Heart left ventricle (tissue), 16 donors: ENCODE measurements at regions not wholly inside any gene's neighbourhood (a gene's known extent, or its start where the extent isn't known, plus 50 kb on each side); places are given as distances from the start of the nearest gene placed in this dataset.

Experiments
- ATAC-seq, 4 donors: fragments of 200-7000 bp; cut with Tn5 transposase; one replicate each; pipeline ENCODE4 v1.9.1; 2020 to 2022; ENCODE audit warnings: moderate library complexity in 4 of 4, mild to moderate bottlenecking in 3 of 4, moderate number of reproducible peaks in 1 of 4
- DNase-seq, 5 donors: peaks; one replicate each; pipeline ENCODE4 v3.0.0-alpha.2; 2020
- H3K27ac ChIP-seq, 12 donors: fragments of 200-600 bp; sonication (generic) in 4 of 12; one replicate each; pipeline versions ENCODE4 v1.5.0 to v1.8.0; 2016 to 2022; ENCODE audit warnings: mild to moderate bottlenecking in 2 of 12
- H3K27me3 ChIP-seq, 9 donors: fragments of 200-600 bp; sonication (generic) in 2 of 9; one replicate each; pipeline versions ENCODE4 v1.5.1 to v1.8.0; 2016 to 2022; ENCODE audit warnings: mild to moderate bottlenecking in 3 of 9
- H3K36me3 ChIP-seq, 9 donors: fragments of 200-600 bp; sonication (generic) in 2 of 9; one replicate each; pipeline versions ENCODE4 v1.5.0 to v1.8.0; 2018 to 2022; ENCODE audit warnings: mild to moderate bottlenecking in 2 of 9
- H3K4me1 ChIP-seq, 12 donors: fragments of 200-600 bp; sonication (generic) in 4 of 12; one replicate each; pipeline versions ENCODE4 v1.5.0 to v1.8.0; 2016 to 2022; ENCODE audit warnings: mild to moderate bottlenecking in 3 of 12
- H3K4me3 ChIP-seq, 12 donors: fragments of 200-600 bp; sonication (generic) in 4 of 12; one replicate each; pipeline versions ENCODE4 v1.5.0 to v1.8.0; 2017 to 2022; ENCODE audit warnings: mild to moderate bottlenecking in 9 of 12, moderate library complexity in 4 of 12
- H3K9me3 ChIP-seq, 12 donors: fragments of 200-600 bp; sonication (generic) in 4 of 12; one replicate each; pipeline versions ENCODE4 v1.5.0 to v1.8.0; 2016 to 2022; ENCODE audit warnings: mild to moderate bottlenecking in 1 of 12
- CTCF ChIP-seq, 12 donors: fragments of 200-600 bp; sonication (generic) in 4 of 12; IDR thresholded peaks; one replicate each; pipeline versions ENCODE4 v1.5.0 to v1.8.0; 2018 to 2022; ENCODE audit warnings: antibody characterized with exemption in 12 of 12, mild to moderate bottlenecking in 5 of 12
- POLR2A ChIP-seq, 2 donors: fragments of 450-650 bp; IDR thresholded peaks; one replicate each; pipeline ENCODE4 v1.6.1; 2017; ENCODE audit warnings: antibody characterized with exemption in 2 of 2, mild to moderate bottlenecking in 2 of 2, moderate library complexity in 2 of 2
- WGBS, 4 donors: extraction: QIAGEN DNeasy Blood & Tissue Kit in 2 of 4; methylation state at CpG; one replicate each; pipeline versions ENCODE4 v1.1.5 to v1.1.7; 2013 to 2018; 5-methylcytosine and 5-hydroxymethylcytosine counted together
- intact Hi-C, 10 donors: fragments of 100-400 bp; cut with DNase I; formaldehyde crosslinking; loops; one replicate each; pipeline versions ENCODE4 v1.11.1 to v1.14.2; 2022
- donor health status: ischemic (EF 13 %, LVEDD 7.1; RV severe dilation, severe dysfunction).
- donor health status: healthy with polysubstance abuse.
- donor health status: DM: no; HTN: yes; CAD: no.
- donor health status: DM: no; HTN: no; CAD: no.
- donor health status: ischemic (EF 25% LVEDD 6.9; RV normal size, moderate dysfunction).
- donor health status: ischemic (EF 25% LVEDD 5.7; RV mildly dilated, moderate dysfunction).
- donor health status: healthy.
- donor health status: DM: yes; HTN: yes; CAD: no.
- donor health status: ischemic (EF 35%, LVEDD 5.7; RV mildly dilated, moderate dysfunction).
- donor health status: nonischemic (EF 11% LVEDD 7.7; RV severe dilation, severe dysfunction).
- donor health status: DM: yes; HTN: yes; CAD: no.
- donor health status: PGD.
- donor health status: ischemic (EF 29% LVEDD 5.4; RV normal size, mild dysfunction).
- donor health status: nonischemic (EF 23%, LVEDD 6.1; RV moderate dilation, normal function).

- ATAC-seq (peak in 1 of 4 donors; percentile 18), DNase-seq (peak in 2 of 5 donors; percentile 28 to 45)
- Histone ChIP-seq H3K36me3 (no peaks in the 10 kb centered on the region), H3K27ac (peak overlapping the region in 3 of 12 donors; percentile 31 to 52 (median 36)), H3K27me3 (no peaks in the 10 kb centered on the region), H3K4me1 (peaks cover 0 to 44% (median 10%) of the 10 kb centered on the region in 12 donors), H3K4me3 (no peak overlapping the region), H3K9me3 (no peaks in the 10 kb centered on the region)
- intact Hi-C loops: loop anchor here in 4 of 10 donors (5.0 to 10.0 kb wide), 5 partner anchors 101 to 391 kb away; no protein-coding TSS in a partner anchor
- no peak for TF ChIP-seq CTCF (IDR thresholded peaks at IDR 0.05)
- no peak for TF ChIP-seq POLR2A (IDR thresholded peaks at IDR 0.05)
- WGBS, 4 donors: 77 to 85% (median 81%) methylated on average over 5 of the region's 5 CpGs
These were observed 154.5 kb upstream of the CCDC68 start for GRCh38 chr18:55113800-55114199.

- intact Hi-C loops: loop anchor here in 4 of 10 donors (5.0 to 10.0 kb wide), 5 partner anchors 104 to 394 kb away; no protein-coding TSS in a partner anchor
- peak overlapping the region; percentile 24 to 88 (median 76) for H3K27ac ChIP-seq
- H3K9me3 ChIP-seq: no peaks in the 10 kb centered on the region
These were observed 152.0 kb upstream of the CCDC68 start for GRCh38 chr18:55111271-55111670.

GRCh38 chr18:55110436-55110835 lies 151.2 kb upstream of the CCDC68 start:
- ATAC-seq: peak; percentile 83 to 96 (median 90)
- intact Hi-C loops: loop anchor here in 4 of 10 donors (5.0 to 10.0 kb wide), 5 partner anchors 104 to 394 kb away; no protein-coding TSS in a partner anchor
- H3K27ac ChIP-seq: peak overlapping the region in 11 of 12 donors; percentile 39 to 88 (median 77)
- 33 to 46% (median 43%) methylated on average over 9 of the region's 9 CpGs for WGBS, 4 donors
- H3K27me3 ChIP-seq: no peaks in the 10 kb centered on the region
- peak in 4 of 5 donors; percentile 35 to 69 (median 48) for DNase-seq
- H3K36me3 ChIP-seq: no peaks in the 10 kb centered on the region
- no peaks in the 10 kb centered on the region for H3K9me3 ChIP-seq
- no peak overlapping the region for H3K4me3 ChIP-seq
- no peak for TF ChIP-seq POLR2A (IDR thresholded peaks at IDR 0.05)
- no peak for TF ChIP-seq CTCF (IDR thresholded peaks at IDR 0.05)
- H3K4me1 ChIP-seq: peaks cover 0 to 28% (median 8%) of the 10 kb centered on the region in 12 donors

More at GRCh38 chr18:55111271-55111670, 152.0 kb upstream of the CCDC68 start:
- H3K4me1 ChIP-seq: peaks cover 0 to 31% (median 8%) of the 10 kb centered on the region in 12 donors
- DNase-seq (no peak), ATAC-seq (no peak)
- H3K4me3 ChIP-seq: no peak overlapping the region
- no peaks in the 10 kb centered on the region for H3K27me3 ChIP-seq
- no peaks in the 10 kb centered on the region for H3K36me3 ChIP-seq
- TF ChIP-seq CTCF (IDR thresholded peaks at IDR 0.05) (no peak), POLR2A (IDR thresholded peaks at IDR 0.05) (no peak)

GRCh38 chr18:55109818-55110414 lies 150.7 kb upstream of the CCDC68 start:
- ATAC-seq: peak; percentile 58 to 81 (median 61)
- peak overlapping the region; percentile 7 to 86 (median 76) for H3K27ac ChIP-seq
- no peaks in the 10 kb centered on the region for H3K27me3 ChIP-seq
- TF ChIP-seq POLR2A (IDR thresholded peaks at IDR 0.05) (no peak), CTCF (IDR thresholded peaks at IDR 0.05) (no peak)
- H3K4me3 ChIP-seq: no peak overlapping the region
- H3K36me3 ChIP-seq: no peaks in the 10 kb centered on the region
- no peaks in the 10 kb centered on the region for H3K9me3 ChIP-seq
- peak in 1 of 5 donors; percentile 12 for DNase-seq
- WGBS, 4 donors: 45 to 58% (median 56%) methylated on average over 2 of the region's 2 CpGs
- intact Hi-C loops: loop anchor here in 5 of 10 donors (5.0 to 10.0 kb wide), 7 partner anchors 105 to 667 kb away; no protein-coding TSS in a partner anchor
- peaks cover 0 to 27% (median 8%) of the 10 kb centered on the region in 12 donors for H3K4me1 ChIP-seq
